ENCODE measurements at regions not wholly inside any gene's neighbourhood (a gene's known extent, or its start where the extent isn't known, plus 50 kb on each side); places are given as distances from the start of the nearest gene placed in this dataset.

- no peak for TF ChIP-seq MLLT1 (IDR thresholded peaks at IDR 0.05)
- no peak for TF ChIP-seq CTCF (IDR thresholded peaks at IDR 0.05 in 2 of 3, conservative IDR thresholded peaks at IDR 0.05 in 1 of 3; ENCODE audit: control insufficient read depth in 2 of 3, extremely low read depth in 1 of 3, insufficient read depth in 1 of 3, low read depth in 3 of 3, low read length in 3 of 3)
- TF ChIP-seq YY1 (IDR thresholded peaks at IDR 0.05; ENCODE audit: low read depth, low read length), result no peak
- no peak for TF ChIP-seq EZH2 (IDR thresholded peaks at IDR 0.05; ENCODE audit: borderline replicate concordance, control insufficient read depth, low read depth, low read length)
- TF ChIP-seq FOXK2 (IDR thresholded peaks at IDR 0.05), result no peak
- TF ChIP-seq FOXM1 (IDR thresholded peaks at IDR 0.05; ENCODE audit: low read depth, low read length), result no peak
Observed at GRCh38 chr5:63306909-63307308, 655.3 kb downstream of the HTR1A start.

Measured in GM12878 (cell line).